ENCODE measurements at regions not wholly inside any gene's neighbourhood (a gene's known extent, or its start where the extent isn't known, plus 50 kb on each side); places are given as distances from the start of the nearest gene placed in this dataset.

GRCh38 chr12:75666939-75667334 is 155.5 kb upstream of the KRR1 start:
- TF ChIP-seq CTCF (IDR thresholded peaks at IDR 0.05) (no peak), JUND (IDR thresholded peaks at IDR 0.05) (no peak; the same call in 1 of the 2 replicates), POLR2AphosphoS5 (IDR thresholded peaks at IDR 0.05; ENCODE audit: low read depth, low read length) (no peak), REST (IDR thresholded peaks at IDR 0.05; ENCODE audit: low read depth, low read length) (no peak), SIN3A (IDR thresholded peaks at IDR 0.05; ENCODE audit: borderline replicate concordance, low read depth, low read length) (no peak), RAD21 (IDR thresholded peaks at IDR 0.05; ENCODE audit: low read length) (no peak), SMC3 (IDR thresholded peaks at IDR 0.05; ENCODE audit: low read depth, low read length) (no peak), EZH2phosphoT487 (IDR thresholded peaks at IDR 0.05; ENCODE audit: borderline replicate concordance, low read depth) (no peak)
